CD4-positive, alpha-beta T cell treated with Interleukin-6 for 4 hours (primary cell): ENCODE measurements at regions not wholly inside any gene's neighbourhood (a gene's known extent, or its start where the extent isn't known, plus 50 kb on each side); places are given as distances from the start of the nearest gene placed in this dataset.
"Not testable (repeated sequence)": the region's sequence is repeated elsewhere in the genome, so short reads cannot be mapped to it uniquely, and the experiment has no call there.

ENCODE experiments used
- DNase-seq: peaks from one replicate; pipeline ENCODE4 v3.0.0-alpha.2; 2020; ENCODE audit warnings: mixed read lengths

DNA sequence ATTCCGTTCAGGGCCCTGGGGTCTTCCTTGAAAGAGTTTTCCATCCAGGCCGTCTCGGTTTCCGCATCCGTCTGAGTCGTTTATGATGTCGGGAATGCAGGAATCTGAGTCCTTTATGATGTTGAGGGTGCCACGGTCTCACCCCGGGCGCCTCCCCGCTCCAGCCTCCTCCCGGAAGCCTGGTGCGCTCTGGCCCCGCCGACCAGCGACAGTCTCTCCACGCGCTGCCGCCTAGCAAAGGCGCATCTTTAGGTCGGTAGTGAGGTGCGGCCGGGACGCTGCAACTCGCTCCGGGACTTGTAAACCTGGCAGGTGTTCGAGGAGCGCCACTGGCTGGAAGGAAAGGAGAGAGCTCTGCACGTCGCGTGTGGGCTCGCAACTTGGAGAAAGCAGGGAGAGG lies 132.6 kb downstream of the FAM72C start:
- not testable (repeated sequence) for DNase-seq

GRCh38 chr1:143838598-143838929 lies 133.2 kb downstream of the FAM72C start:
- not testable (repeated sequence) for DNase-seq

DNA sequence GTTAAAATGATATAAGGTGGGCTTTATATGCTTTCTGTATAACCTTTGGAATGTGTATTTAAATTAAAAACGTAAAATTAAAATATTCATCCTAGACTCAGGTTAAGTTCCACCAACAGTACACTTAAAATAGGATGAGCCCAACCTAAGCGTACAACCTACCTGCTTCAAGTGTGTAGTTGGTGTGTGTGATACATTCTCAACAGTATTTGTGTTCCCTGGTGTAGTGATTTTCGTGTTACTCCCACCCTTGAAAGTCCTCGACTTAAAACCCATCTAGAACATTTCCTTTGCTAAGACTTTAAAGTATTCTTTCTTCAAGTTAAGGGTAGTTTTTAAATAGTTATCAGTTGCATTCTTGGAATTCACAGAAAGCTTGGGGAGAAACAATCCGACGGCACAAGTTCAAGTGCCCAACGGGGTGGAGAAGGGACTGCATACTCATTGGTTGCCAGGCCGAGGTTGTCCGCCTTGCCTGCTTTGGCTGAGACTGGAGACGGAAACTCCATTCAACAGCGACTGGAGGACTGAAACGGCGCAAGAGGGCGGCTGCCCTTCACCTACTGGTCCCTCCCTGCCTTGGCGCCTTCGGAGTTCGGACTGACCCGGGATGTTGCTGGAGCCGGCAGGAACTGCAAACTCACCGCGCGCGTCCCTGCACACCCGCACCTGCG lies 133.7 kb downstream of the FAM72C start:
- not testable (repeated sequence) for DNase-seq

GRCh38 chr1:143833376-143833775 lies 138.4 kb downstream of the FAM72C start:
- DNase-seq: not testable (repeated sequence)

GRCh38 chr1:143832379-143832716 lies 139.4 kb downstream of the FAM72C start:
- not testable (repeated sequence) for DNase-seq

DNA sequence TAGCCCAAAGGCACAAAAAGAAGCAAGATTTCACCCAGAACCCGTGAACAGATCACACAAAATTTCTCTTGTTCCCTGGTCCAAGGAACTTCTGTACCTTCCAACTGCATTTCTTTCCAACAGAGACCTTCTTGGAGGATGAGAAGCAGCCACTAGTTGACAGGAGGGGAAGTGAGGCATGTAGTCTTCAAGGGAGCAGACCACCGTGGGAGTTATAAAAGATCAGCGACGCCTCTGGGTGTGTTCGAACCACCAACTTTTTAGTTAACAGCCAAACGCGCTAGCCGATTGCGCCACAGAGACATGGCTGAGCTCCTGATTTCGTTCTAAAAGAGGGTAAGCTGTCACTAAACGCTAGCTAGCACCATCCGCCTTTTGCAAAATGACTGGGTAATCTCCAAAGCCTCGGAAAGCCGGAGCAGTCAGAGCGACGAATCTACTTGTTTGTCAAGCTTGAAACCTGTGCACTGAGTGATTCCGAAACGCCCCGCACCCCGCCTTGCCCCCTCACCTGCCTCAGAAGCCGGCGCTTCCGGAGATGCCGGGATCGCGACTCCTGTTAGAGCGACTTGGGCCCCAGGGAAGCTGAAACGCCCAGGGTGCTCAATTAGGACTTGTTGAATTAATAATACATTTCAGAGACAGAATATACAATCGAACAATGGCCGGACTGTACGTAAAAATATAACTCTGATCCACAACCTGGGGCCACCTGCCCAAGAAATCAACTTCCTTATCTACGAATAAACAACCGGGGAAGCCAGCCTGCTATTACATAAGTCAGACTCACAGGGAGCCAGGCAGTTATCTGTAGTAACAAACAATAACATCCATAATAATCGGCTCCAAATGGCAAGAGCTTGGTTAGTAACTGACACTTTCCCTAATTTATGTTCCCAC lies 140.1 kb downstream of the FAM72C start:
- not testable (repeated sequence) for DNase-seq

GRCh38 chr1:143826162-143826561 lies 145.6 kb downstream of the FAM72C start:
- not testable (repeated sequence) for DNase-seq

DNA sequence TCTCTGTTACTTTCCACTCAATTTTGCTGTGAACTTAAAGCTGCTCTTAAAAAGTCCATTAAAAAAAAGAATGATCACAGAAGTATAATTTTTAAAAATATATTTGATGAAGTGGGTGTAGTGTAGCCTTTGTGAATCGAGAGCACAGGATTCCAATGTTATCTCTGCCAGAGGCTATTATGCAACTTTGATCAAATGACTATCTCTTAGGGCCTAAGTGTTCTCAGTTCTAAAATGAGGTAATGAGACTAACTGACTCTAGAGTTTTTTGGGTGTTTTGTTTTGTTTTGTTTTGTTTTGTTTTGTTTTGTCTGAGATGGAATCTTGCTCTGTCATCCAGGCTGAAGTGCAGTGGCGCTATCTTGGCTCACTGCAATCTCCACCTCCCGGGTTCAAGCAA lies 147.5 kb downstream of the FAM72C start:
- DNase-seq: not testable (repeated sequence)

- DNase-seq: not testable (repeated sequence)
Observed at GRCh38 chr1:143820058-143820457, 151.7 kb downstream of the FAM72C start.

DNA sequence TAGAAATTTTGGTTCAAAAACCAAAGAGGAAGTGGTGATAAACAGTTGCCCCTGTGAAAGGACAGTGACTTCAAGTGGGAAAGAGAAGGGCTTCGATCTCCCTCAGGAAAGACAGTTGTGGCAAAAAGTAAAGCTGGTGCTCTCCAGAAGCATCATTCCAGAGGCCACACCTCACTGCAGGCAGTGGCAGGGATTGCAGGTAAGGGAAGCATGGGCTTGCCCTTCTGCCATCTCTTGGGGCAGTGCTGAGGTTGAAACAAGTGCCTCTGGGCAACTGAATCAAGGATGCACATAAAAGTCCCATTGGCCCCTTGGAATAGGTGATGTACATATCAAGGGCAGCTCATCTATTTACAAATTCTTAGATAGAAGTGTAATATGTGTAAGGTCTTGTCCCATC lies 155.4 kb downstream of the FAM72C start:
- DNase-seq: not testable (repeated sequence)

GRCh38 chr1:143805374-143805773 lies 166.4 kb downstream of the FAM72C start:
- not testable (repeated sequence) for DNase-seq

DNA sequence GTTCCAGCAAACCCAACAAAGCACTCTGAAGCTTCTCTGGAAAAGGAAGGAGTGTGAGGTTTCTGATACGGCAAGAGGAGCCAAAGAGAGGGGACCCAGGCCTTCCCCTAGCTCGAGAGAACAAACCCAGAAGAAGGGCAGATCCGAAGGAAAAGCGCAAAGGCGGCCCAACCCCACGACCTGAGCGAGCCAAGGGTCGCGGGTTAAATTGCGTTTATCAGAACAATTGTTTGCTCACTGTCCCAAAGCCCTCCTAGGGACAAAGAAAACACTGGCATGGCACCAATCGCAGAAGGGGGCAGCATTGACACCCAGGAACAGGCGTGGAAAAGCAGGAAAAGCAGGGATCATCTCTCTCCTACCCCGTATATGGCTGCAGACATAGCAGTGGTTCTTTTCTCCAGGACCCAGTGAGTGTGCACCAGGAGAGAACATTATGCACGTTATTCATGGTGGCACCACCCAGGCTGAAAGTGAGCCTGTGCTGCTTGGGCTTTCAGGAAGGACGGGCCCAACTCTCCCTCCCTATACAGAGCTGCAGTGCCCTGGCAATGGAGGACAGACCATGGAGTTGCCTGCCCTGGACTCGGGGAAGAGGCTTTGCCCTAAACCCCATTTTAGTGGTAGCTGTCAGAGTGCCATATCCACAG lies 167.0 kb downstream of the FAM72C start:
- DNase-seq: not testable (repeated sequence)

DNA sequence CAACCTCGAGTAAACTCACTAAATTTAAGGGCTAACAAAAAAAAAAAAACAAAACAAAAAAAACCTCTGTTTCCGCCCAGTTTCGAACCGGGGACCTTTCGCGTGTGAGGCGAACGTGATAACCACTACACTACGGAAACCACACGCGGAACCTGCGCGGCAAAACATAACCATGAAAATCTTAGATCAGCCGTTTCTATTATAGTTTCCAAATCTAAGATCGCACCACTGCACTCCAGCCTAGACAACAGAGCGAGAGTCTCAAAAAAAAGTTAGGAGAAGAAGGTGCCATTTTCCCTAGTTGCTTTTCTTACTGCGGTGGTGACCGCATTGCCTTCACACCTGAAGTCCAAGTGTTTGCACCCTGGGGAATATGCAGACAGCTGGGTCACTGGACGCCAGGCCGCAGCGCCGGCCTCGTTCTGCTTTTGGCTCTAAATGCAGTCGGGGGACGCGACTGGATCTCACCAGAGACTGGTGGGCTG lies 167.8 kb downstream of the FAM72C start:
- peak; percentile 0 for DNase-seq

GRCh38 chr1:143803095-143803494 lies 168.7 kb downstream of the FAM72C start:
- DNase-seq: not testable (repeated sequence)

GRCh38 chr1:143799568-143800187 lies 172.1 kb downstream of the FAM72C start:
- not testable (repeated sequence) for DNase-seq

DNA sequence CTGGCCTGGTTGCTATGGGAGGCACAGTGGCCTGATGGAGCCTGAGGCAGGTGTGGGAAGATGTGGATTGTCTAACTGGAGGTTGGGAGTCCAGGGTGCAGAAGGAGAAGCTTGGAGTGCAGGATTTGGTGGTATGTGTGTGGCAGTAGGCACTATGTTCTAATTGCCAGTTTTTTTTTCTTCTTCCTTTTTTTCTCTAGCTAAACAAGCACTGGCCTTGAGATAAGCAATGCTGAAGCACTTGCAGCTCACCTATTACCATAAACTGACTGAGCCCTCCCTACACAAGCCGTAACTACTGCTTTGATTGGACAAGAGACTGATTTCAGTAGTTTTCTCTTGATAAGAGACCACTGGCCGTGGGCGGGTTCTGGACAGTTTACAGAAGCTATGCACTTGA lies 175.4 kb downstream of the FAM72C start:
- DNase-seq: not testable (repeated sequence)

DNA sequence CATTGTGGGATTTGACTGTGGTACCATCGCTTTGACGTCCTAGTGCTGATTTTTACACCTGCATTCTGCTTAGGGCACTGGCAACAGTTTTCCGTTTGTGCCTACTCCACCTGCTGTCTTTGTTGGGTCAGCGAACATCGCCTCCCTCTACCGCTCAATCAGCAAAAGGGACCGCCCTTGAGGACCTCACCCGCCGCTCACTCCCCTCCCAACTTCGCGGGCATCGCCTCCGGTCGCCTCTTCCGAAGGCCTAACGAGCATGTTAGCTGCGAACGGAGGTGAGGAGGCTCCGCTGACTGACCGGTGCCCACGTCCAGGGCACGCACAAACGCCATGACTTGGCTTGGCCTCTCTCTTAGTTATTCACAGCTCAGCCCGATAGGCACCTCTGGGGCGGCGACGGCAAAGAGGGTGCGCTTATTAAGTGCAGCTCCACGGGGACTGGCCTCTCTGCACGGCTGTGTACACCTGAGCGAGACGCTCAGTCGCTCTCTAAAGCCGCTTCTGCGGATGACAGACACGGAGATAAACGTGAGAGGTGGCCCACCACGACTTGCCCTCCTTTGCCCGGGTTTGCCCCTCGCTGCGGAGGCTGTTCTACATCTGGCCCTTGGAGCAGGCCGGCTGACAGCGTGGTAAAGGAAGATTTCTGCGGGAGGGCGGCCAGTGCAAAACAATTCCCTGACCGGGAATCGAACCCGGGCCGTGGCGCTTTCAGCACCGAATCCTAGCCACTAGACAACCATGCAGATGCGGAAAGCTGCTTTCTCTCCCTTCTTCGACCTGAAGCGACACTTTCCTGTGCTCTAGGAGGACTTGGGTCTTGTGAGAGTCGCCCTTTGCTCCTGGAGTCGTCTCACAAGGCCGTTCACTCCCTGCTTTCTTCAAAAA lies 179.5 kb downstream of the FAM72C start:
- DNase-seq: not testable (repeated sequence)

DNA sequence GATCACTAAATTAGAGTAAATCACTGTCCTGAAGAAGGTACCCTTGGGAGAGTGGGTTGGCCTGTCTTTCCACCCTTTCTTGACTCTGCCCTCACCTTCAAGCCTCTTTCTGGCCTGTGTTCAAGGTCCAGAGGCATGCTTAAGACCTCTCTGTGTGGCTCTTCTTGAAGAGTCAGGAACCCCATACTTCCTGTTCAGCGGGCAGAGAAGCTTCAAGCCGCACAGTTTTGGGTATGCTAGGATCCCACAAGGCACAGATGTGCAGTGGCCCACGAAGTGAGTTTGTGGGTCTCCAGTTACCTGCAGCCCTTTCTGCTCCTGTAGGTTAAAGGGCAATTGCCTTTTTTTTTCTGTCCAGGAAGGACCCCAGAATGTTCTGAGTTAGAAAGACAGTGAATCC lies 185.4 kb downstream of the FAM72C start:
- not testable (repeated sequence) for DNase-seq

GRCh38 chr1:143785883-143786282 lies 185.9 kb downstream of the FAM72C start:
- DNase-seq: not testable (repeated sequence)

GRCh38 chr1:143784239-143784882 lies 187.4 kb downstream of the FAM72C start:
- DNase-seq: not testable (repeated sequence)

DNA sequence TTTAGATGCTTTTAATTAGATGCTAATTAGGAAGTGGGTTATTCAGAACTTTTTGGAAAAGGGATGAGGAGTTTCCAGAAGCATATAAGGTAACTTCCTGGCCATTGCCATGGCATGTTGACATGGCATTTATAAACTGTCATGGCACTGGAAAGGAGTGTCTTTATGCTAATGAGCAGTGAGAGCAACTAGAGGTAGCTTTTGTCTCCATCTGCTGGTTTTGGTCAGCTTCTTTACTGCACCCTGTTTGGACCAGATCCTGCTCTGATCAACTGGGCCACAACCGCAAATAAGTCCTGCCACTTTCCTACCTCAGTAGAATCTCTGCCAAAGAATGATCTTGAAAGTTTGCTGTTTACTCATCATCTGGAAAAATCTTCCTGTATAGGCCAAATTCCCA lies 193.6 kb downstream of the FAM72C start:
- DNase-seq: not testable (repeated sequence)
